Left hindlimb (tissue), 1 donor: ENCODE measurements at regions not wholly inside any gene's neighbourhood (a gene's known extent, or its start where the extent isn't known, plus 50 kb on each side); places are given as distances from the start of the nearest gene placed in this dataset.
A peak's percentile ranks its signal among the peaks of the same experiment; 100 is the strongest.
"Not testable (repeated sequence)": the region's sequence is repeated elsewhere in the genome, so short reads cannot be mapped to it uniquely, and the experiment has no call there.

ENCODE experiments used
- DNase-seq: peaks from one replicate; pipeline ENCODE4 v3.0.0-alpha.2; 2018

DNA sequence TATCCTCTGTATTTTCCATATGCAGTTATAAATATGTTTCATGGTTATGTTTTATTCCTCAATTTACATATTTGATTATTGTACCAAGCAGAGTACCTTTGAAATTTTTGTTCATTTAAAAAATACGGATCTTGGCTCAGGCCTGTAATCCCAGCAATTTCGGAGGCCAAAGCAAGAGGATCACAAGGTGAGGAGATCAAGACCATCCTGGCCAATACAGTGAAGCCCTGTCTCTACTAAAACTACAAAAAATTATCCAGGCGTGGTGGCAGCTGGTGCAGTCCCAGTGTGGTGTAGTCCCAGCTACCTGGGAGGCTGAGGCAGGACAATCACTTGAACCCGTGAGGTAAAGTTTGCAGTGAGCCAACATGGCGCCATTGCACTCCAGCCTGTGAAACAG, 251.2 kb upstream of the TPTE start:
- DNase-seq: not testable (repeated sequence)

DNA sequence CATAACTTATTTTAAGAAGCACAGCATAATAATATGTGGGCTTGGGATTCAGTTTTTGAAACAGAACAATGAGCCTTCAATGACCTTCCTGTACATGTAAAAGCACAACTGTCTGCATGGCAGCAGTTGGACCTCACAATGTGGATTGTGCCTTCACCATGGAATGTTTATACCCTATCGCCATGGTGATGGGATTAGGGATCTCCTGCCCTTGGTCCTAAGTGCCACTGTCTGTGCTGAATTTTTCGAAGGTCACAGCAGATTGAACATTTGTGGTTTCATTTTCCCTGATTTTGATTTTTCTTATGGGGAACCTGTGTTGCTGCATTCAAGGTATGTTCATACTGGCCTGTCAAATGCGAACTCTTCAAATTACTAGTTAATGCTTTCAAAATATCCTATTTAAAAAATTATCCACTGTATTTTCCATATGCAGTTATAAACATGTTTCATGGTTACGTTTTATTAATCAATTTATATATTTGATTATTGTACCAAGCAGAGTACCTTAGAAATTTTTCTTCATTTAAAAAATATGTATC, 249.6 kb upstream of the TPTE start:
- DNase-seq: not testable (repeated sequence)

DNA sequence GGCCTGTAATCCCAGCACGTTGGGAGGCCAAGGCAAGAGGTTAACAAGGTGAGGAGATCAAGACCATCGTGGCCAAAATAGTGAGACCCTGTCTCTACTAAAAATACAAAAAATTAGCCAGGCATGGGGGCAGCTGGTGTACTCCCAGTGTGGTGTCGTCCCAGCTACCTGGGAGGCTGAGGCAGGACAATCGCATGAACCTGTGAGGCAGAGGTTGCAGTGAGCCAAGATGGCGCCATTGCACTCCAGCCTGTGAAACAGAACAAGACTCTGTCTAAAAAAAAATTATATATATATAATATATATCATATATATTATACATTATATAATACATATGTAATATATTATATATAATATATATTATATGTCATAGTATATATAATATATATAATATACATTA, 249.2 kb upstream of the TPTE start:
- peak; percentile 29 for DNase-seq

DNA sequence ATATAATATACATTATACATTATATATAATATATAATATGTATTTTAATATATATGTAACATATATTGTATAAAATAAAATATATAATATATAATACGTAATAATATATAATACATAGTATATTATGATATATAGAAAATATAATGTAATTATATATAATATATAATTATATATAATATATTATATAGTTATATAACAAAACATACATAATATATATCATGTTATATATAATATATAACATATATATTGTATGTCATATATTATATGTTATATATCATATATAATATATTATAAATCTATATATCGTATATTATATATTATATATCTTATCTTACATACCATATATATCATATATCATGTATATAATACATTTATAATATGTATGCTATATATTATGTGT, 248.2 kb upstream of the TPTE start:
- DNase-seq: no peak

DNA sequence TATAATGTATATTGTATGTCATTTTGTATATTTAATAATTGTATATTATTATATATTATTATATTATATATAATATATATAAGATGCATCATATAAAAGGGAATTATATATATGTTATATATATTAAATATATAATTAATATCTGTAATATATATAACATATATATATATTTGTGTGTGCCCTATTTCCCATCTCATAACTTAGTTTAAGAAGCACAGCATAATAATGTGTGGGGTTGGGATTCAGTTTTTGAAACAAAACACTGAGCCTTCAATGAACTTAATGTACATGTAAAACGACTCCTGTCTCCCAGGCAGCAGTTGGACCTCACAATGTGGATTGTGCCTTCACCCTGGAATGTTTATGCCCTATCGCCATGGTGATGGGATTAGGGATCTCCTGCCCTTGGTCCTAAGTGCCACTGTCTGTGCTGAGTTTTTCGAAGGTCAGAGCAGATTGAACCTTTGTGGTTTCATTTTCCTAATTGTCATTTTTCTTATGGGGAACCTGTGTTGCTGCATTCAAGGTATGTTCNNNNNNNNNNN, 247.5 kb upstream of the TPTE start:
- not testable (repeated sequence) for DNase-seq
